ENCODE measurements at regions not wholly inside any gene's neighbourhood (a gene's known extent, or its start where the extent isn't known, plus 50 kb on each side); places are given as distances from the start of the nearest gene placed in this dataset.

DNA sequence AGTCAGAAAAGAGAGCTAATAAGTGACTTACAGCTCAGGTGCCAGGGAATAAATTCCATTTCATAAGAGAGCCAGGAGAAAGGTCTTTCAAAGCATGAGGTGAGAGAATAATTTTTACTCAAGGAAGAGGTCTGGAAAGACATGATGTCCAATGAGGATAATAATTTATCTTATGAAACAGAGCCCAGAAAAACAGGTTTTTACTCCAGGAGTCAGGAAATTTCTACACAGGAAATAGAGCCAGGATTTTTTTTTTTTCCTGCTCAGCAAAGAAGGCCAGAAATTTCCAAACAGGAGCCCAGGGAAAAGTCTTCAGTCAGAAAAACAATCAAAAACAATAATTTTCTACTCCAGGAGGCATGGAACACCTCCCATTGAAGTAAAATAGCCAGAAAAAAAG lies 1185.7 kb upstream of the TSPY4 start:
- H3K9ac ChIP-seq (ENCODE audit: low read length): no peak overlapping the region
- no peaks in the 10 kb centered on the region for H3K27me3 ChIP-seq (ENCODE audit: insufficient read depth, low read length)

DNA sequence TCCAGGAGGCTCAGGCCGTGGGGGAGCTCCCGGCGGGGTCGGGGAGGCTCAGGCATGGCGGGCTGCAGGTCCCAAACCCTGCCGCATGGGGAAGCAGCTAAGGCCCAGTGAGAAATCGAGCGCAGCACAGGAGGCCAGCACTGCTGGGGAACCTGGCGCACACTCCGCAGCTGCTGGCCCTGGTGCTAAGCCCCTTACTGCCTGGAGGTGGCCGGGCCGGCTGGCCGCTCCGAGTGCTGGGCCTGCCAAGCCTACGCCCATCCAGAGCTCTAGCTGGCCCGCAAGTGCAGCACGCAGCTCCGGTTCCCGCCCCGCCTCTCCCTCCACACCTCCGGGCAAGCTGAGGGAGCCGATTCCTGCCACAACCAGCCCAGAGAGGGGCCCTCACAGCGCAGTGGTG lies 1208.7 kb upstream of the TSPY4 start:
- Histone ChIP-seq H3K36me3 (ENCODE audit: insufficient read depth, low read length) (no peaks in the 10 kb centered on the region; the same call in 1 of the 2 replicates), H2AFZ (ENCODE audit: low read length) (no peak overlapping the region), H3K27me3 (ENCODE audit: insufficient read depth, low read length) (no peaks in the 10 kb centered on the region), H3F3A (ENCODE audit: insufficient read depth, low read length) (no peaks in the 10 kb centered on the region), H3K4me3 (ENCODE audit: low read depth, low read length, poor library complexity, severe bottlenecking) (no peak overlapping the region), H4K20me1 (ENCODE audit: insufficient read depth, low read length) (no peaks in the 10 kb centered on the region), H3K9me2 (ENCODE audit: low read depth, low read length) (no peaks in the 10 kb centered on the region), H3K9me3 (ENCODE audit: low read length) (no peaks in the 10 kb centered on the region), H3K4me1 (ENCODE audit: insufficient read depth, low read length, severe bottlenecking) (no peaks in the 10 kb centered on the region), H3K4me2 (ENCODE audit: low read length) (no peak overlapping the region), H3K27ac (ENCODE audit: low read depth, low read length, poor library complexity, severe bottlenecking) (no peak overlapping the region), H3K9ac (ENCODE audit: low read length) (no peak overlapping the region), H3K79me2 (ENCODE audit: insufficient read depth, low read length) (no peaks in the 10 kb centered on the region)
- no peak for TF ChIP-seq EZH2 (IDR thresholded peaks at IDR 0.05; ENCODE audit: borderline replicate concordance, low read length)
- TF ChIP-seq, protein P1, sequence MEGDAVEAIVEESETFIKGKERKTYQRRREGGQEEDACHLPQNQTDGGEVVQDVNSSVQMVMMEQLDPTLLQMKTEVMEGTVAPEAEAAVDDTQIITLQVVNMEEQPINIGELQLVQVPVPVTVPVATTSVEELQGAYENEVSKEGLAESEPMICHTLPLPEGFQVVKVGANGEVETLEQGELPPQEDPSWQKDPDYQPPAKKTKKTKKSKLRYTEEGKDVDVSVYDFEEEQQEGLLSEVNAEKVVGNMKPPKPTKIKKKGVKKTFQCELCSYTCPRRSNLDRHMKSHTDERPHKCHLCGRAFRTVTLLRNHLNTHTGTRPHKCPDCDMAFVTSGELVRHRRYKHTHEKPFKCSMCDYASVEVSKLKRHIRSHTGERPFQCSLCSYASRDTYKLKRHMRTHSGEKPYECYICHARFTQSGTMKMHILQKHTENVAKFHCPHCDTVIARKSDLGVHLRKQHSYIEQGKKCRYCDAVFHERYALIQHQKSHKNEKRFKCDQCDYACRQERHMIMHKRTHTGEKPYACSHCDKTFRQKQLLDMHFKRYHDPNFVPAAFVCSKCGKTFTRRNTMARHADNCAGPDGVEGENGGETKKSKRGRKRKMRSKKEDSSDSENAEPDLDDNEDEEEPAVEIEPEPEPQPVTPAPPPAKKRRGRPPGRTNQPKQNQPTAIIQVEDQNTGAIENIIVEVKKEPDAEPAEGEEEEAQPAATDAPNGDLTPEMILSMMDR (IDR thresholded peaks at IDR 0.05; ENCODE audit: low read length): no peak

More for the DNA sequence above, 1185.7 kb upstream of the TSPY4 start:
- Histone ChIP-seq H3K9me2 (ENCODE audit: low read depth, low read length) (no peaks in the 10 kb centered on the region), H3K4me1 (ENCODE audit: insufficient read depth, low read length, severe bottlenecking) (no peaks in the 10 kb centered on the region), H3K4me3 (ENCODE audit: low read depth, low read length, poor library complexity, severe bottlenecking) (no peak overlapping the region), H3K79me2 (ENCODE audit: insufficient read depth, low read length) (no peaks in the 10 kb centered on the region), H3K27ac (ENCODE audit: low read depth, low read length, poor library complexity, severe bottlenecking) (no peak overlapping the region), H3K36me3 (ENCODE audit: insufficient read depth, low read length) (no peaks in the 10 kb centered on the region), H4K20me1 (ENCODE audit: insufficient read depth, low read length) (no peaks in the 10 kb centered on the region), H2AFZ (ENCODE audit: low read length) (no peak overlapping the region), H3F3A (ENCODE audit: insufficient read depth, low read length) (no peaks in the 10 kb centered on the region), H3K9me3 (ENCODE audit: low read length) (no peaks in the 10 kb centered on the region), H3K4me2 (ENCODE audit: low read length) (no peak overlapping the region)
- TF ChIP-seq, protein P1 (IDR thresholded peaks at IDR 0.05; ENCODE audit: low read length): no peak
- TF ChIP-seq EZH2 (IDR thresholded peaks at IDR 0.05; ENCODE audit: borderline replicate concordance, low read length): no peak

DNA sequence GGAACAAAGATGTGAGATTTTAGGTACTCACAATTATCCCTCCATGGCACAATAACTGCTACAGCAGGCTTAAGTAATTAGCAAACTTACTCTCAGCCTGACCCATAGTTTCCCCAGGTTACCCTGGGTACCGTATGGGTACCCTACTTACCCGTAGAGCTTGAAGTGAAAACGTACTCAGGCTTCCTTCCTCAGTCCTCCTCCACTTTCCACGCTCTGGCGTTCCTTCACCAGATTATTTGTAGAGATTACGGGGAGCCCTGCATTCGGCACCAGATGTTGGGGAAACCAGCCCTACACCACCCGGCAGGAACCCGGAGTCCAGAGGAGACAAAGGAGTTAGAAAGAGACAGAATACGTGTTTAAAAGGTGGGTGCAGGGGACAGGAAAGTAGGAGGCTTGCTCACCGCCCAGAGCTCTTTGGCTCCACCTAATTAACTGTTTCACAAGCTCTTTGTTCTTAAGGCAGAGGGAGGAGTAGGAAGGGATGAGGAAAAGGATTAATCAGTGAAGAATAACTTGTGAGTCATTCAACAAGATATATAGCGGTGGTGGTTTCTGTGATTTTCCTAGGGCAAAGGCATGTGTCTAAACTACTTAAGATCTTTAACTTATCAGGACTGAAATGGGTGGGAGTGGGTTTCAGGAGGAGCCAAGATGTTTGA lies 1211.2 kb upstream of the TSPY4 start:
- H2AFZ ChIP-seq (ENCODE audit: low read length): no peak overlapping the region
- H3K9me3 ChIP-seq (ENCODE audit: low read length): no peaks in the 10 kb centered on the region
- H3K4me1 ChIP-seq (ENCODE audit: insufficient read depth, low read length, severe bottlenecking): no peaks in the 10 kb centered on the region
- no peak overlapping the region for H3K27ac ChIP-seq (ENCODE audit: low read depth, low read length, poor library complexity, severe bottlenecking)
- H3K27me3 ChIP-seq (ENCODE audit: insufficient read depth, low read length): no peaks in the 10 kb centered on the region
- no peak overlapping the region for H3K4me2 ChIP-seq (ENCODE audit: low read length)
- no peaks in the 10 kb centered on the region for H3F3A ChIP-seq (ENCODE audit: insufficient read depth, low read length)
- H3K9ac ChIP-seq (ENCODE audit: low read length): no peak overlapping the region
- no peaks in the 10 kb centered on the region; the same call in 1 of the 2 replicates for H3K36me3 ChIP-seq (ENCODE audit: insufficient read depth, low read length)
- no peaks in the 10 kb centered on the region for H3K9me2 ChIP-seq (ENCODE audit: low read depth, low read length)
- H3K4me3 ChIP-seq (ENCODE audit: low read depth, low read length, poor library complexity, severe bottlenecking): no peak overlapping the region
- TF ChIP-seq, protein P1 (IDR thresholded peaks at IDR 0.05; ENCODE audit: low read length): no peak
- TF ChIP-seq EZH2 (IDR thresholded peaks at IDR 0.05; ENCODE audit: borderline replicate concordance, low read length): no peak
- no peaks in the 10 kb centered on the region for H3K79me2 ChIP-seq (ENCODE audit: insufficient read depth, low read length)
- H4K20me1 ChIP-seq (ENCODE audit: insufficient read depth, low read length): no peaks in the 10 kb centered on the region
